AG09309 (cell line): ENCODE measurements at regions not wholly inside any gene's neighbourhood (a gene's known extent, or its start where the extent isn't known, plus 50 kb on each side); places are given as distances from the start of the nearest gene placed in this dataset.

ENCODE experiments used
- DNase-seq: peaks from one replicate; pipeline ENCODE4 v3.0.0-alpha.2; 2010; ENCODE audit warnings: low read depth
- H3K4me3 ChIP-seq: 2 replicates; pipeline ENCODE4 v1.5.1; 2011; ENCODE audit warnings: mild to moderate bottlenecking, low read depth, low read length, moderate library complexity; ENCODE audit not compliant: control insufficient read depth
- TF ChIP-seq, protein P1 (sequence below): IDR thresholded peaks from 2 replicates; pipeline ENCODE4 v1.5.1; 2011; ENCODE audit warnings: mild to moderate bottlenecking, low read depth, low read length, inconsistent platforms; ENCODE audit not compliant: insufficient read depth, control insufficient read depth; ENCODE audit errors: missing control alignments

DNA sequence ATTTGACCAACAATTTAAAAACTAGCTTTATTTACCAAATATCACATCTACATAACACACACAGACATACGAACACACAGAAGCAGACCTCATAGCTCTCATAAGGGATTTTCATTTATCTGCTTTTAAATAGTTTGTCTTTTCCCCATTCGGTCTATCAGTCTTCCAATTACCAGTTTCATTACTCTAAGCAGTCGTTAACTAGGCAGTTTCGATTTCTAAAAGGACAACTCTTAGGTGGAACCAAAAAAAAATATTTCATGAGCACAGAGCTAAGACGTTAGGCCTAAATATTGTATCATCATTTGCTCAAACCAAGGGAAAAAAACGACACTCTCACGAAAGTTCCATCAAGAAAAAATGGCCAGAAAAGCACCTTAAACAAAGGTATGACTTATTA, 228.4 kb downstream of the SPANXN1 start:
- TF ChIP-seq, protein P1, sequence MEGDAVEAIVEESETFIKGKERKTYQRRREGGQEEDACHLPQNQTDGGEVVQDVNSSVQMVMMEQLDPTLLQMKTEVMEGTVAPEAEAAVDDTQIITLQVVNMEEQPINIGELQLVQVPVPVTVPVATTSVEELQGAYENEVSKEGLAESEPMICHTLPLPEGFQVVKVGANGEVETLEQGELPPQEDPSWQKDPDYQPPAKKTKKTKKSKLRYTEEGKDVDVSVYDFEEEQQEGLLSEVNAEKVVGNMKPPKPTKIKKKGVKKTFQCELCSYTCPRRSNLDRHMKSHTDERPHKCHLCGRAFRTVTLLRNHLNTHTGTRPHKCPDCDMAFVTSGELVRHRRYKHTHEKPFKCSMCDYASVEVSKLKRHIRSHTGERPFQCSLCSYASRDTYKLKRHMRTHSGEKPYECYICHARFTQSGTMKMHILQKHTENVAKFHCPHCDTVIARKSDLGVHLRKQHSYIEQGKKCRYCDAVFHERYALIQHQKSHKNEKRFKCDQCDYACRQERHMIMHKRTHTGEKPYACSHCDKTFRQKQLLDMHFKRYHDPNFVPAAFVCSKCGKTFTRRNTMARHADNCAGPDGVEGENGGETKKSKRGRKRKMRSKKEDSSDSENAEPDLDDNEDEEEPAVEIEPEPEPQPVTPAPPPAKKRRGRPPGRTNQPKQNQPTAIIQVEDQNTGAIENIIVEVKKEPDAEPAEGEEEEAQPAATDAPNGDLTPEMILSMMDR: no peak
- no peak for DNase-seq
- no peak overlapping the region for H3K4me3 ChIP-seq

GRCh38 chrX:145484740-145485139, 237.4 kb downstream of the SPANXN1 start:
- DNase-seq: no peak
- TF ChIP-seq, protein P1: no peak
- H3K4me3 ChIP-seq: no peak overlapping the region

- TF ChIP-seq, protein P1: no peak
- DNase-seq: no peak
- no peak overlapping the region for H3K4me3 ChIP-seq
Observed at GRCh38 chrX:145502670-145503069, 255.4 kb downstream of the SPANXN1 start.

GRCh38 chrX:145506214-145506613, 258.9 kb downstream of the SPANXN1 start:
- no peak for DNase-seq
- H3K4me3 ChIP-seq: no peak overlapping the region
- TF ChIP-seq, protein P1: no peak

GRCh38 chrX:145524931-145525330, 277.6 kb downstream of the SPANXN1 start:
- no peak for DNase-seq
- TF ChIP-seq, protein P1: no peak
- H3K4me3 ChIP-seq: no peak overlapping the region

DNA sequence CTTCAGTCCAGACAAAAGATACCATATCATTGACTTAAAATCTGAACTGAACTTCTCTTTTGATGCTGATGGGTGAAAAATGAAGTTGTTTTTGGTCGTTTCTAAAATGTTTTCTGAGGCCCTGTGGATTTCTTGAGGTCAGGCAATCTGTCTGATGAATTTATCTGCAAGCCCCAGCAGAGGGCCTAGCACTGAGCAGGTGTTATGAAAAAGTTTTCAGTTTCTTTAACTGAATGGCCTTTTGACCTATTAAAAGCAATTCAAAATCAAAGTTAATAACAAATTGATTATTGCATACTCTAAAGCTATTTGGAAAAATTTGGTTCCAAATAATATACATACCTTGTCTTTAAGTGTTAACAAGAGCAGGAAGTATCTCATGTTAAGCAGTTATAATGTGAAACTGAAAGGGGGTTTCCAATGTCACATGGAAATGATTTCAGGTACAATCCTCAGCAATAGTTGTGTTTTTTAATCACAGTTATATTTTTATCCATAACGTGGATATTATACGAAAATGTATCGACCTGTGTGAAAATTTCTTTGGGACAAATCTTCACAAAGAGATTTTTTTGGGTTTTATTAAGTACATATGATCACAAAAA, 285.0 kb downstream of the SPANXN1 start:
- H3K4me3 ChIP-seq: no peak overlapping the region
- no peak for DNase-seq
- TF ChIP-seq, protein P1: no peak
